ENCODE measurements at regions not wholly inside any gene's neighbourhood (a gene's known extent, or its start where the extent isn't known, plus 50 kb on each side); places are given as distances from the start of the nearest gene placed in this dataset.

- Histone ChIP-seq H3K4ac (ENCODE audit: low read depth, low read length) (no peak overlapping the region), H3K79me2 (ENCODE audit: control insufficient read depth, insufficient read depth, low read length, poor library complexity) (no peaks in the 10 kb centered on the region), H3K9ac (ENCODE audit: low read length) (no peak overlapping the region), H3K4me3 (ENCODE audit: low read depth, low read length) (no peak overlapping the region), H3K79me1 (ENCODE audit: low read length) (no peaks in the 10 kb centered on the region), H4K91ac (ENCODE audit: low read depth, low read length) (no peak overlapping the region), H3K23ac (ENCODE audit: low read length) (no peak overlapping the region), H3K27me3 (ENCODE audit: insufficient read depth, low read length) (no peaks in the 10 kb centered on the region), H4K8ac (ENCODE audit: low read depth, low read length) (no peak overlapping the region), H2AK5ac (ENCODE audit: low read length) (no peak overlapping the region), H4K12ac (ENCODE audit: low read depth, low read length) (no peak overlapping the region), H2AFZ (ENCODE audit: insufficient read depth, low read length, poor library complexity) (no peak overlapping the region), H3K14ac (ENCODE audit: low read length) (no peak overlapping the region), H3K27ac (ENCODE audit: low read depth, low read length) (no peak overlapping the region), H2BK5ac (ENCODE audit: low read depth, low read length, poor library complexity) (no peak overlapping the region), H3K18ac (ENCODE audit: low read length) (no peak overlapping the region), H2BK12ac (ENCODE audit: low read length) (no peak overlapping the region), H3K9me3 (ENCODE audit: insufficient read depth, low read depth, low read length) (no peaks in the 10 kb centered on the region), H3K4me1 (ENCODE audit: control insufficient read depth in 1 of 2, insufficient read depth in 2 of 2, low read length in 2 of 2) (no peaks in the 10 kb centered on the region), H3K36me3 (ENCODE audit: control insufficient read depth in 1 of 2, insufficient read depth in 2 of 2, low read length in 2 of 2) (no peaks in the 10 kb centered on the region), H2BK120ac (ENCODE audit: insufficient read depth, low read length, poor library complexity) (no peak overlapping the region), H3K4me2 (ENCODE audit: low read length) (no peak overlapping the region)
- WGBS (ENCODE audit: extremely low coverage, insufficient coverage, insufficient read length), result no CpG with 5 or more reads among the region's 4 CpGs
- no peak for DNase-seq
Observed at GRCh38 chr5:53357439-53357838, 123.0 kb upstream of the FST start.

GRCh38 chr5:53358794-53359193, 121.6 kb upstream of the FST start:
- no peak for DNase-seq
- no CpG with 5 or more reads among the region's 2 CpGs for WGBS (ENCODE audit: extremely low coverage, insufficient coverage, insufficient read length)
- no peak overlapping the region for H3K4me3 ChIP-seq (ENCODE audit: low read depth, low read length)
- H3K27ac ChIP-seq (ENCODE audit: low read depth, low read length), result no peak overlapping the region
- no peak overlapping the region for H2BK12ac ChIP-seq (ENCODE audit: low read length)
- H3K36me3 ChIP-seq (ENCODE audit: control insufficient read depth in 1 of 2, insufficient read depth in 2 of 2, low read length in 2 of 2), result no peaks in the 10 kb centered on the region
- H3K23ac ChIP-seq (ENCODE audit: low read length), result no peak overlapping the region
- H2AFZ ChIP-seq (ENCODE audit: insufficient read depth, low read length, poor library complexity), result no peak overlapping the region
- H3K79me1 ChIP-seq (ENCODE audit: low read length), result no peaks in the 10 kb centered on the region
- no peak overlapping the region for H3K4ac ChIP-seq (ENCODE audit: low read depth, low read length)
- no peaks in the 10 kb centered on the region for H3K4me1 ChIP-seq (ENCODE audit: control insufficient read depth in 1 of 2, insufficient read depth in 2 of 2, low read length in 2 of 2)
- H4K8ac ChIP-seq (ENCODE audit: low read depth, low read length), result no peak overlapping the region
- H3K18ac ChIP-seq (ENCODE audit: low read length), result no peak overlapping the region
- no peak overlapping the region for H2BK5ac ChIP-seq (ENCODE audit: low read depth, low read length, poor library complexity)
- H3K9ac ChIP-seq (ENCODE audit: low read length), result no peak overlapping the region
- H4K91ac ChIP-seq (ENCODE audit: low read depth, low read length), result no peak overlapping the region
- no peak overlapping the region for H2AK5ac ChIP-seq (ENCODE audit: low read length)
- no peak overlapping the region for H3K4me2 ChIP-seq (ENCODE audit: low read length)
- no peaks in the 10 kb centered on the region for H3K27me3 ChIP-seq (ENCODE audit: insufficient read depth, low read length)
- no peak overlapping the region for H2BK120ac ChIP-seq (ENCODE audit: insufficient read depth, low read length, poor library complexity)
- H4K12ac ChIP-seq (ENCODE audit: low read depth, low read length), result no peak overlapping the region
- no peaks in the 10 kb centered on the region for H3K9me3 ChIP-seq (ENCODE audit: insufficient read depth, low read depth, low read length)
- no peak overlapping the region for H3K14ac ChIP-seq (ENCODE audit: low read length)
- H3K79me2 ChIP-seq (ENCODE audit: control insufficient read depth, insufficient read depth, low read length, poor library complexity), result no peaks in the 10 kb centered on the region

- no peak overlapping the region for H2AFZ ChIP-seq (ENCODE audit: insufficient read depth, low read length, poor library complexity)
Observed at GRCh38 chr5:53359916-53360517, 120.4 kb upstream of the FST start.

GRCh38 chr5:53360811-53361210, 119.6 kb upstream of the FST start:
- Histone ChIP-seq H2AK5ac (ENCODE audit: low read length) (no peak overlapping the region), H2AFZ (ENCODE audit: insufficient read depth, low read length, poor library complexity) (no peak overlapping the region), H3K36me3 (ENCODE audit: control insufficient read depth in 1 of 2, insufficient read depth in 2 of 2, low read length in 2 of 2) (no peaks in the 10 kb centered on the region)

More at GRCh38 chr5:53359916-53360517, 120.4 kb upstream of the FST start:
- H3K36me3 ChIP-seq (ENCODE audit: control insufficient read depth in 1 of 2, insufficient read depth in 2 of 2, low read length in 2 of 2), result no peaks in the 10 kb centered on the region
- no peak overlapping the region for H3K27ac ChIP-seq (ENCODE audit: low read depth, low read length)
- H4K91ac ChIP-seq (ENCODE audit: low read depth, low read length), result no peak overlapping the region
- no peak overlapping the region for H2BK120ac ChIP-seq (ENCODE audit: insufficient read depth, low read length, poor library complexity)
- no peak overlapping the region for H2AK5ac ChIP-seq (ENCODE audit: low read length)
- H2BK5ac ChIP-seq (ENCODE audit: low read depth, low read length, poor library complexity), result no peak overlapping the region
- DNase-seq, result no peak
- no peak overlapping the region for H3K23ac ChIP-seq (ENCODE audit: low read length)
- no peak overlapping the region for H3K4ac ChIP-seq (ENCODE audit: low read depth, low read length)
- no peak overlapping the region for H4K8ac ChIP-seq (ENCODE audit: low read depth, low read length)
- no peaks in the 10 kb centered on the region for H3K79me2 ChIP-seq (ENCODE audit: control insufficient read depth, insufficient read depth, low read length, poor library complexity)
- no peak overlapping the region for H3K18ac ChIP-seq (ENCODE audit: low read length)
- H3K4me1 ChIP-seq (ENCODE audit: control insufficient read depth in 1 of 2, insufficient read depth in 2 of 2, low read length in 2 of 2), result no peaks in the 10 kb centered on the region
- no peaks in the 10 kb centered on the region for H3K27me3 ChIP-seq (ENCODE audit: insufficient read depth, low read length)
- H3K9me3 ChIP-seq (ENCODE audit: insufficient read depth, low read depth, low read length), result no peaks in the 10 kb centered on the region
- no peaks in the 10 kb centered on the region for H3K79me1 ChIP-seq (ENCODE audit: low read length)
- no peak overlapping the region for H3K14ac ChIP-seq (ENCODE audit: low read length)
- no peak overlapping the region for H4K12ac ChIP-seq (ENCODE audit: low read depth, low read length)
- H3K4me3 ChIP-seq (ENCODE audit: low read depth, low read length), result no peak overlapping the region
- WGBS (ENCODE audit: extremely low coverage, insufficient coverage, insufficient read length), result no CpG with 5 or more reads among the region's 4 CpGs
- no peak overlapping the region for H3K4me2 ChIP-seq (ENCODE audit: low read length)
- H3K9ac ChIP-seq (ENCODE audit: low read length), result no peak overlapping the region
- no peak overlapping the region for H2BK12ac ChIP-seq (ENCODE audit: low read length)

More at GRCh38 chr5:53360811-53361210, 119.6 kb upstream of the FST start:
- Histone ChIP-seq H3K4me2 (ENCODE audit: low read length) (no peak overlapping the region), H2BK5ac (ENCODE audit: low read depth, low read length, poor library complexity) (no peak overlapping the region), H4K12ac (ENCODE audit: low read depth, low read length) (no peak overlapping the region), H2BK120ac (ENCODE audit: insufficient read depth, low read length, poor library complexity) (no peak overlapping the region), H3K79me2 (ENCODE audit: control insufficient read depth, insufficient read depth, low read length, poor library complexity) (no peaks in the 10 kb centered on the region), H3K23ac (ENCODE audit: low read length) (no peak overlapping the region), H3K4ac (ENCODE audit: low read depth, low read length) (no peak overlapping the region), H3K4me1 (ENCODE audit: control insufficient read depth in 1 of 2, insufficient read depth in 2 of 2, low read length in 2 of 2) (no peaks in the 10 kb centered on the region), H4K8ac (ENCODE audit: low read depth, low read length) (no peak overlapping the region), H4K91ac (ENCODE audit: low read depth, low read length) (no peak overlapping the region), H3K27ac (ENCODE audit: low read depth, low read length) (no peak overlapping the region), H3K14ac (ENCODE audit: low read length) (no peak overlapping the region), H2BK12ac (ENCODE audit: low read length) (no peak overlapping the region), H3K9ac (ENCODE audit: low read length) (no peak overlapping the region), H3K18ac (ENCODE audit: low read length) (no peak overlapping the region), H3K9me3 (ENCODE audit: insufficient read depth, low read depth, low read length) (no peaks in the 10 kb centered on the region), H3K4me3 (ENCODE audit: low read depth, low read length) (no peak overlapping the region), H3K27me3 (ENCODE audit: insufficient read depth, low read length) (no peaks in the 10 kb centered on the region), H3K79me1 (ENCODE audit: low read length) (no peaks in the 10 kb centered on the region)
- no peak for DNase-seq

All from trophoblast cell (in vitro differentiated cells and primary cell).